Mesodermal cell (in vitro differentiated cells): ENCODE measurements at regions not wholly inside any gene's neighbourhood (a gene's known extent, or its start where the extent isn't known, plus 50 kb on each side); places are given as distances from the start of the nearest gene placed in this dataset.

Source experiments
- H3K27ac ChIP-seq: 2 replicates; pipeline ENCODE4 v1.7.0; 2013; ENCODE audit warnings: mild to moderate bottlenecking, low read depth, low read length, moderate library complexity; ENCODE audit not compliant: severe bottlenecking
- H3K36me3 ChIP-seq: 2 replicates; pipeline ENCODE4 v1.7.1; 2013; ENCODE audit warnings: mild to moderate bottlenecking, low read length, moderate library complexity; ENCODE audit not compliant: control insufficient read depth, insufficient read depth
- H3K4me1 ChIP-seq: one replicate; pipeline ENCODE4 v1.7.1; 2013; ENCODE audit warnings: mild to moderate bottlenecking, low read length; ENCODE audit not compliant: insufficient read depth, control insufficient read depth, poor library complexity, severe bottlenecking
- H3K4me3 ChIP-seq: 2 replicates; pipeline ENCODE4 v1.7.0; 2013; ENCODE audit warnings: low read length, control low read depth, mild to moderate bottlenecking; ENCODE audit not compliant: insufficient read depth, poor library complexity, severe bottlenecking; ENCODE audit errors: extremely low read depth
- H3K9me3 ChIP-seq: 2 replicates; pipeline ENCODE4 v1.7.1; 2013; ENCODE audit warnings: mild to moderate bottlenecking, low read length, moderate library complexity; ENCODE audit not compliant: control insufficient read depth
- WGBS, 2 experiments: methylation state at CpG; one replicate each; pipeline ENCODE4 v1.1.5; 2013; ENCODE audit warnings: missing lambda C conversion rate in 2 of 2; ENCODE audit not compliant: insufficient coverage in 2 of 2; 5-methylcytosine and 5-hydroxymethylcytosine counted together

DNA sequence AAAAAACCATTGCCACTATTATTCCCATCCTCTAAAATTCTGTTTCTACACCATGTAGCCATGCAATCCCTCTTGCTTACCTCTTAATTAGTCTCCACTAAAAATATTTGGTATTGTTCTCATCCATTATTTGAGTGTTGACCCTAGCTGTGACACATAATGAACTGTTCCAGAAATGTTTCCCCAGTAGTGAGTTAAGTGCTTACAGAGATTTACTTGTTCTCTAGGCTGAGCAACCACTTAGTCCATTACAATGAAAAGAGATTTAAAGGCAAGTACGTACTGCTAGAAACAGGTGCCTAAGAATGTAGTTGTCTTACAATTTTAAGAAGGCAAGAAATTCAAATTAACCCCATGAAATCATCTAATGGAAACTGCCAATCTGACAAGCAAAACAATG is 112.7 kb upstream of the PTPN13 start:
- no peak overlapping the region for H3K4me3 ChIP-seq
- no peaks in the 10 kb centered on the region for H3K9me3 ChIP-seq
- no peaks in the 10 kb centered on the region for H3K36me3 ChIP-seq
- peak overlapping the region; percentile 10 for H3K27ac ChIP-seq
- H3K4me1 ChIP-seq, result peaks cover 22% of the 10 kb centered on the region
- WGBS, 2 experiments, result no CpG with 5 or more reads among the region's 1 CpG

DNA sequence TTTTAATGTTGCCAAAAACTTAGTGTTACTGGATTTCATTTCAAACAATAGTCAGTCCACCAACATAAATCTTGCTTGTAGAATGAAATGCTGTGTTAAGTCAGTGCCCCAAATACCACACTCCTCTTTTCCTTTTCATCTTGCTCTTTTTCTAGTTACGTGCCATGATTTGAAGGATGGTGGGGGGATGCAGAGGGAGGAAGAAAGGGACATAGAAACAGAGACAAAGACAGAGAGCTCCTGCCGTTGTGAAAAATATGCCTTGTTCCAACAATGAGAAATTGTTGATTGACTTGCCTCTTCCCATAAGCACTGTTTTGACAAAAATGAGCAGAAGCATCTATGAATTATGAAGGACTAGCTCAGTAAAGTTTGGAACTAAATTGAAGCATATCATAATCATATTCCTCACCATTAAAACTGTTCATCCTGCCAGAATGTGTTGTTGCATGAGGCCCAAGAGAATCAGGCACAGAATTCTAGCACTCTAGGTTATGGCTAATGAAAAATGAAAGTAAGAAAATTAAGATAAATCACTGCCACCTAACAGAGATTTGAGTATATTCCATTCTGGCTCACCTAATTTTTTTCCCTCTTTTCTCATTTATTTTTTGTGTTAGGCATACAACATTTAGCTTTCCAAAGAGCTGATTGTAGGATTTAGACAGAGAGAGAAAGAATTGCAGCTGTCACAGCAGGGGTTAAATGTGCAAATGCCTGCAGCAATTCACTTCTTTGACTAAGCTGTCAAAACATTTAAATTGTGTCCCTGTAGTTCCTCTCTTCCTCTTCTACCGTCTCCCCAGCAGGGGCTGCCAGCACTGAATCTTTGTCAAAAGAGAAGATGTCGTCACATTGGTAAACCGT is 111.6 kb upstream of the PTPN13 start:
- Histone ChIP-seq H3K4me1 (peaks cover 22% of the 10 kb centered on the region), H3K27ac (peak overlapping the region; percentile 81), H3K36me3 (no peaks in the 10 kb centered on the region), H3K4me3 (no peak overlapping the region), H3K9me3 (no peaks in the 10 kb centered on the region)
- WGBS, 2 experiments, result 8 to 40% methylated on average over 1 to 2 of the region's 5 CpGs

DNA sequence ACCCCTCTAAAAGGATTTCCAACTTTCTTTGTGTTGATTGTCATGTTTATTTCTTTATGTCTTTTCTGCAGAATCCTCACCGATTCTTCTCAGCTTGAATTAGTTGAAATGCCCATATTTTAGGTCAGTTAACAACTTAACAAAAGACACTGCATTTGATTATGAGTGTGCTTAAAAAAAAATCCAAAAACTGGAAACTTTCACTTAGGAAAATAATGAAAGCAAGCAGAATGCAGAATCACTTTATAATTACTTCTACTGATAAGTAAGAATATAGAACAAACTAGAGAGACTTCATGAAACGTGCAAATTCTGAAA is 111.0 kb upstream of the PTPN13 start:
- Histone ChIP-seq H3K36me3 (no peaks in the 10 kb centered on the region), H3K27ac (peak overlapping the region; percentile 81), H3K4me3 (no peak overlapping the region), H3K9me3 (no peaks in the 10 kb centered on the region), H3K4me1 (peaks cover 22% of the 10 kb centered on the region)
- no CpG with 5 or more reads among the region's 2 CpGs for WGBS, 2 experiments

DNA sequence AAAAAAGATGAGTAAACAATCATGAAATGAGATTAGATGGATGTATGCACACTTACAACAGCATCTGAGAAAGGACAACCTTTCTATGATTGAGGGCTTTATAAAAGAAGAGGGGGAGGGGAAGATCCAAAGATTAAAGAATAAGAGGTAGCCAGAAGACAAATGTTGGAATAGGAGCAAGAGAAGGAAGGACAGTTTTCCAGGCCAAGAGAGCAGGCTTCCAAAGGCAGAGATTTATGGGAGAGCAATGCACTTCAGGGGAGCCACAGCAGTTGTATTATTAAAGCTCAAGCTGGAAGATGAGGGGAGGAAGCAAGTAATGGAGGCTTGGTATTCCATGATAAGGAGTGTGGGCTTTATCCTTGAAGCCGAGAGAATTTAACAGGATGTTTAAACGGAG is 110.3 kb upstream of the PTPN13 start:
- H3K9me3 ChIP-seq, result no peaks in the 10 kb centered on the region
- H3K4me1 ChIP-seq, result peaks cover 22% of the 10 kb centered on the region
- no peak overlapping the region for H3K27ac ChIP-seq
- H3K4me3 ChIP-seq, result no peak overlapping the region
- WGBS, 2 experiments, result no CpG with 5 or more reads among the region's 2 CpGs
- H3K36me3 ChIP-seq, result no peaks in the 10 kb centered on the region

DNA sequence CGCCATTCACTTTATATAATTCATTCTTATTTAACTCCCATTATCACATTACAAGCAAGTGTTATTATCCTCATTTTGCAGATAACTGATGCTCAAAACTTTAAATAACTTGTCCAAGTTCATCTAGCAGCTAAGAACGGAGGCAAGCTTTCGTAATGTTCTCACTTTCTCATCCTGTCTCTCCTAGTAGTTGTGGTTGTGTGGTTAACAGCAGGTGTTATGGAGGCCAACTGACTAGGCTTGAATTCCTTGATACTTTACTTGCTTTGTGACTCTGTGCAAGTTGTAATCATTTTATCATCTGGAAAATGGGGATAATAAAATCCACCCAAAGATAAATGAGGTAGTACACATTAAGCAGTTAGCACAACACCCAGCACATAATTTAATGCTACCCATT is 109.9 kb upstream of the PTPN13 start:
- Histone ChIP-seq H3K4me1 (peaks cover 22% of the 10 kb centered on the region), H3K36me3 (no peaks in the 10 kb centered on the region), H3K4me3 (no peak overlapping the region), H3K9me3 (no peaks in the 10 kb centered on the region), H3K27ac (no peak overlapping the region)
- WGBS, 2 experiments, result 67% methylated on average over 1 of the region's 3 CpGs; no CpG with 5 or more reads in 1 of the 2 experiments

DNA sequence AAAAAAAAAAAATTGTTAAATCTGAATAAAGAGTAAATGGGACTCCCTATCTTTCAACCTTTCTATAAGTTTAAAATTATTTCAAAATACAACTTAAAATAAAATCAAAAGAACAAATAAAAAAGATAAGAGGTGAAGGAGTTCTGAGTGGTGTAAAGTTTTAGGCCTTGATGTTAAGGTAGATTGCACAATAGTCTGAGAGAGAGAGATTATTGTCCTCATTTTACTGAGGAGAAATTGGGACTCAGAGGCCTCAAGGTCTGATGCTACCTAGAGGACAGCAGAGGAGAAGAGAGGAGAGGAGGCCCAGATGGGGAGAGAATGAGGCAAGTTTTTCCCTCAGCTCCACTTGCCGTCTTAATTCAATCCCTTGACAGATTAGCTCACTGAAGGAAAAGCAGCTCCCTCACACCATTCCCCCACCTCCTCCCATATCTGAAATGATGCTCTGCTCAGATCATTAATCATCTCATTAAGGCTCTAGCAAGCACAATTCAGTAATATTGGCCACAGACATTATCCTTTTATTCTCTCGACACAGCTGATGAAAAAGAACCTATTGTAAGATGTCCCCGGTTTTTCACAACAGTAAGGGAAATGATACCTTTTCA is 106.3 kb upstream of the PTPN13 start:
- no peak overlapping the region for H3K4me3 ChIP-seq
- H3K4me1 ChIP-seq, result peaks cover 5% of the 10 kb centered on the region
- no peak overlapping the region for H3K27ac ChIP-seq
- WGBS, 2 experiments, result 83 to 92% methylated on average over 1 to 2 of the region's 3 CpGs
- H3K9me3 ChIP-seq, result no peaks in the 10 kb centered on the region
- no peaks in the 10 kb centered on the region for H3K36me3 ChIP-seq

DNA sequence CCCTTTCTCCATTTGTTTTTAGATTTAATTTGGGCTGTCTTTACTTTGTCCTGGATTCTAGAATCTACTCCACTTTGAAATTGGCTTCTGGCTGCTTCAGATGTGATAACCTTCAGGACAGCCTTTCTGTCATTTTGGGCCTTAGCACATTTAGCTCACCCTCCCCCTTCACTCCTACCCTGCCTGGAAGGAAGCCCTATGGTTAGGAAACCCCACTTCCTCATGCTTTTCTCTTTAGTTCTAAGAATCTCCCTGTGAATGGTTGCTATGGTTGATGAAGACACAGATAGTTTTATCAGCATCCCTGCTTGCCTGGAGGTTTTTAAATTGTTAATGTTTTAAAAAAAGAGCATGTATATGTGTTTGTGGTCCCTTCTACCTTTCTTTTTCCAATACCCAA is 100.7 kb upstream of the PTPN13 start:
- no peaks in the 10 kb centered on the region for H3K36me3 ChIP-seq
- H3K4me1 ChIP-seq, result peaks cover 23% of the 10 kb centered on the region
- no peaks in the 10 kb centered on the region for H3K9me3 ChIP-seq
- H3K4me3 ChIP-seq, result no peak overlapping the region
- H3K27ac ChIP-seq, result no peak overlapping the region

DNA sequence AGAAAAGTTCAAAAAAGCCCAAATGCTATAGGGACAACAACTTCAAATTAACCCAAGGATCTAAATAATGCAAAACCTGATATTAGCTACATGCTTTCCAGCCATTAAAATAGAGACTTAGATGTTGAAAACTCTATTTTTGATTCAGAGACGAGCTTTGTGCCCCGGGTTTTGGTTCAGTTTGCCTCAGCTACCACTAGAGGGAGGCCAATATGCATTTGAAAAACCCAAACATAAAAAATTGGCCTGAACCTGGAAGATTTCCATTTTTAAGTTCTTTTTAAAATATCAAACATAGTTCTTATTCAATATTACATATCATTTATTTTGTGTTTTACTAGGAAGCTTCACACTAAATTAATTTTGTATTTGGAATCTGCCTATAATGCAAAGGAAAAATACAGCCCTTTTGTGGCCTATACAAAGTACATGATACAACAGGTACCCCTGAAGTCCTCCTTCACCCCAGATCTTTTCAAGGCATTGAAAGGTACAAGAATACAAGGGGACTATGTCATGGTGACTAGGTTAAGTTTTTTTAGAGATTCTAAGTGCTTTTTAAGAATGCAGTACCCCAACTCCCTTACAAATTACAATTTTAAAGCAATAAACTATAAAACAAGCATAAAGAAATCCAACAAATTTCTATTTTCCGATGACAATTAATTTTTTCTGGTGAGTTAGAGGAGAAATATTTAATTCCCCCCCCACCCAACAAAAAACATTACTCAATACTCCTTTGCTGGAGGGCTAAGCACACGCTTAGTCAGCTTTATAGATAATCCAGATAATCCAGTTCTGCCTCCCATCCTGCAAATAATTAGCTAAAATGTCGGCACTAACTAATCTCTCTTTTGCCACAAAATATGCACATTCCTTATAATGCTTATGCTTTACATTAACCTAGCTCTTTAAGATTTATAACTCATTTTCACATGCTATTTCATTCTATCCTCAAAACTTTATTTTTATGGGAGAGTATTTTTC is 97.7 kb upstream of the PTPN13 start:
- no peaks in the 10 kb centered on the region for H3K9me3 ChIP-seq
- H3K36me3 ChIP-seq, result no peaks in the 10 kb centered on the region
- peaks cover 23% of the 10 kb centered on the region for H3K4me1 ChIP-seq
- no peak overlapping the region for H3K27ac ChIP-seq
- no peak overlapping the region for H3K4me3 ChIP-seq
- WGBS, 2 experiments, result 66 to 100% methylated on average over 1 to 3 of the region's 5 CpGs

DNA sequence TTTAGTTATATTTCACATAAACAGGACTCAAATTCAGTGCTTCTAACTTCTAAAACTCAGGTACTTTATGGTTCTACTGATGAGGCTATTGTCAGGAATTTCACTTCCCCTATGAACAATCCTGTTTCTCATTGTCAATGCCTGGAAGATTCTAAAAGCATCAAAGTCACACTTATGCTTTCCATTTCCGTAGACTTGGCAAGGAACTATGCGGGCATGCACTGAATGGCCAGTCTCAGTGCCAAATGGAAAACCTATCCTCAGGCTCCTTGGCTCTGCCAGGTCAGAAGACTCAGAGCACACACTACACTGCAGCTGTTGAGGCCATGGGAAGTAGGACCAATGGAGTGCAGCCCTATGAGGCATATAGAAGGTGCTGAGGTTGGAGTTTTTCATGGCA is 97.0 kb upstream of the PTPN13 start:
- Histone ChIP-seq H3K4me1 (peaks cover 23% of the 10 kb centered on the region), H3K9me3 (no peaks in the 10 kb centered on the region), H3K4me3 (no peak overlapping the region), H3K27ac (no peak overlapping the region), H3K36me3 (no peaks in the 10 kb centered on the region)
- 77 to 88% methylated on average over 2 of the region's 2 CpGs for WGBS, 2 experiments

DNA sequence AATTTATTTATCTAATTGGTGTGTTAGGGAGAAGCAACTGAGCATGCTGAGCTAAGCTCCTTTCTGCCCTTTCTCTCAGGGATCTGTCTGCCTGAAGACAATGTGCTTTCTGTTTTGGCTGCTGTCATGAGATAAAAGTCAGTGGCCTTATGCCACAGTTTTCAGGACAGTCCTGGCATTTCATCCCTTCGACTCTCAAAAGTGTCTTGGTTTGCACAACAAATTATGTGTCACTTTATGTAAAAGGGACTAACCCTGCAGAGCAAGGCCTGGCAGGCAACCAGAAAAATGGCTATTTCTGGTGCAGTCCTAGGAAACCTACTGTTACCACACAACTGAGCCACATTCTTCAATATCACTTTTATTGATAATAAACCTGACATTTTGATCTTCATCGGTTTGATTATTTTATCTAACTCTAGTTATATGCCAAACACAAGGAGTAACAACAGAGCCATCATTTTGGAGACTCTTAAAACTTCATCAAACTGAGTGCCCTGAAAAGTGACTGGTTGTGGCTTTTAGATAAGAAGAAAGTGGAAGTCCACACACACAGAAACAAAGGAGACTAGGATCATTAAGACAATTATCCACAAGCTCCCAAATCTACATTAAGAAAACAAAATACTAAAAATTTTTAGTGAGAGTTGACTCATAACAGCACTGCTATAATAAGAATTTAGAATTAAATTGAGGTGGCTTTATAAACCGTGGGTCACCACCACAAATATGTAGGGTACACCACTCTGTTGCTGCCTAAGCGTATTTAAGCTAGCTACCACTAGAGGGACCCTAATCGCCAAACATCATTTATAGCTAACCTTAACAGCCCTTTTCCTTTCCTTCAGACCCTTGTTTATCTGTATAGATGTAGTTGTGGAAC is 95.9 kb upstream of the PTPN13 start:
- no peaks in the 10 kb centered on the region for H3K36me3 ChIP-seq
- no peak overlapping the region for H3K4me3 ChIP-seq
- peak overlapping the region; percentile 6 for H3K27ac ChIP-seq
- peaks cover 23% of the 10 kb centered on the region for H3K4me1 ChIP-seq
- no peaks in the 10 kb centered on the region for H3K9me3 ChIP-seq
- 50 to 83% methylated on average over 1 to 2 of the region's 5 CpGs for WGBS, 2 experiments
